ENCODE measurements at regions not wholly inside any gene's neighbourhood (a gene's known extent, or its start where the extent isn't known, plus 50 kb on each side); places are given as distances from the start of the nearest gene placed in this dataset.
"Not testable (repeated sequence)": the region's sequence is repeated elsewhere in the genome, so short reads cannot be mapped to it uniquely, and the experiment has no call there.

- DNase-seq = no peak
These were observed 101.4 kb downstream of the ADRA2C start for GRCh38 chr4:3867403-3868100.

- DNase-seq = no peak
These were observed 102.3 kb downstream of the ADRA2C start for GRCh38 chr4:3868211-3869173.

- DNase-seq = no peak
These were observed 103.0 kb downstream of the ADRA2C start for GRCh38 chr4:3869174-3869572.

GRCh38 chr4:3869661-3870566 is 103.7 kb downstream of the ADRA2C start:
- no peak for DNase-seq

GRCh38 chr4:3870567-3870962 is 104.4 kb downstream of the ADRA2C start:
- no peak for DNase-seq

- no peak for DNase-seq
These were observed 105.1 kb downstream of the ADRA2C start for GRCh38 chr4:3871181-3871852.

GRCh38 chr4:3871881-3872833 is 106.0 kb downstream of the ADRA2C start:
- no peak for DNase-seq

GRCh38 chr4:3872834-3873313 is 106.7 kb downstream of the ADRA2C start:
- DNase-seq = no peak

GRCh38 chr4:3873408-3874027 is 107.3 kb downstream of the ADRA2C start:
- DNase-seq = no peak

- no peak for DNase-seq
These were observed 107.8 kb downstream of the ADRA2C start for GRCh38 chr4:3874028-3874415.

- DNase-seq = no peak
These were observed 108.4 kb downstream of the ADRA2C start for GRCh38 chr4:3874525-3875110.

GRCh38 chr4:3875466-3875865 is 109.3 kb downstream of the ADRA2C start:
- no peak for DNase-seq

GRCh38 chr4:3876057-3876845 is 110.1 kb downstream of the ADRA2C start:
- not testable (repeated sequence) for DNase-seq

GRCh38 chr4:3877236-3877635 is 111.1 kb downstream of the ADRA2C start:
- no peak for DNase-seq

GRCh38 chr4:3877868-3878267 is 111.7 kb downstream of the ADRA2C start:
- DNase-seq = no peak

GRCh38 chr4:3878678-3879077 is 112.5 kb downstream of the ADRA2C start:
- no peak for DNase-seq

- DNase-seq = no peak
These were observed 113.8 kb downstream of the ADRA2C start for GRCh38 chr4:3879681-3880614.

GRCh38 chr4:3880615-3881120 is 114.5 kb downstream of the ADRA2C start:
- no peak for DNase-seq

All from NCI-H1436 treated with DMSO at 0.1 percent for 48 hours (cell line).